ENCODE measurements at regions not wholly inside any gene's neighbourhood (a gene's known extent, or its start where the extent isn't known, plus 50 kb on each side); places are given as distances from the start of the nearest gene placed in this dataset.
A peak's percentile ranks its signal among the peaks of the same experiment; 100 is the strongest.
"Not testable (repeated sequence)": the region's sequence is repeated elsewhere in the genome, so short reads cannot be mapped to it uniquely, and the experiment has no call there.

DNA sequence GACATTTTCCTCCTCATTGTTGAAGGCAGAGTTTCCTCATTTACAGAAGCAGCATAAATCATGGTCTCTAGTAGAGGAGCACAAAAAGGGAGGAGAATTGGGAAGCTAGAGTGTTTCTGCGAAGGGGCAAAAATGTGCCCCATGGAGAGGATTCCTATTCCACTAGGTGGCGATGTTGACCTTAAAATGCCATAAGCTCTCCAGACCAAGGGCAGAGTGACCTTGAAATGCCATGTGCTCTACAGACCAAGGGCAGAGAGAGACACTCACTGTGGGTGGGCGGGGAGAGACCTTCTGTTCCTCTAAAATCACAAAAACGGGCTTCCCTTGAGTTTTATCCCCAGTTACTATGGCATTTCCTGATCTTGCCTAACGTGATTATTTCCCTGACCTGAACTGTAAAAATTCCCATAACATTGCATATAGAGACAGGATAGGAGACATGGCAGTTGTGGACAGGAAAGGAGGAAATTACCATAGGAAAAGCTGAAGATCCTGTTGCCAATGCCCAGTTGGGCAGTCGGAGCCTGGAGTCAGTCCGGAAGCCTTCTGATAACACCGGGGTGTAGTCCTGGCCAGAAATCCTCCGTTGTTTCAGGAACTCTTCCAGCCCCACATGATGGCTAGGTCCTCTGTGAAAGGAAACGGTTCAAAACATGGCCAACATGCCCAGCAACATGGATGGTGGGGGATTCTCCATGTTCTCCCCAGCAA is 567.7 kb downstream of the MAGEB5 start:
- H3K4me3 ChIP-seq (ENCODE audit: low read depth, low read length): no peak overlapping the region
- peak; percentile 30 for DNase-seq (ENCODE audit: low read depth)
- TF ChIP-seq CTCF (IDR thresholded peaks at IDR 0.05; ENCODE audit: insufficient read depth, low read length): peak; percentile 29

- DNase-seq (ENCODE audit: low read depth): no peak
- TF ChIP-seq CTCF (IDR thresholded peaks at IDR 0.05; ENCODE audit: insufficient read depth, low read length): no peak
- no peak overlapping the region for H3K4me3 ChIP-seq (ENCODE audit: low read depth, low read length)
Observed at GRCh38 chrX:26778320-26778888, 562.4 kb downstream of the MAGEB5 start.

GRCh38 chrX:26762253-26762652 is 546.3 kb downstream of the MAGEB5 start:
- no peak for TF ChIP-seq CTCF (IDR thresholded peaks at IDR 0.05; ENCODE audit: insufficient read depth, low read length)
- H3K4me3 ChIP-seq (ENCODE audit: low read depth, low read length): no peak overlapping the region
- DNase-seq (ENCODE audit: low read depth): no peak

DNA sequence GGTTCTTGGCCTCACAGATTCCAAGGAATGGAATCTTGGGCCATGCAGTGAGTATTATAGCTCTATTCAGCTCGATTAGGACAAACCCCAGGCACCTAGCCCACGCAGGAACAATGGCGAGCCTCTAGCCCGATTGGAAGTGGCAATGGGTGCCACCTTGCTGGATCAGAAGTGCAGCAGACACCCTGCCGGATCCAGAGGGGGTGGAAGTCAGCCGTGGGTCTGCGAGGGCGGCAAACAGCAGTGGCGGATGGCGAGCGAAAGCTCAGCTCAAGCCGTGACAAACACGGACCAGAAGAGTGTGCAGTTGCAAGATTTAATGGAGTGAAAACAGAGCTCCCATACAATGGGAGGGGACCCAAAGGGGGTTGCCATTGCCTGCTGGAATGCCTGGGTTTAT is 539.8 kb downstream of the MAGEB5 start:
- DNase-seq (ENCODE audit: low read depth); H3K4me3 ChIP-seq (ENCODE audit: low read depth, low read length): not testable (repeated sequence)

DNA sequence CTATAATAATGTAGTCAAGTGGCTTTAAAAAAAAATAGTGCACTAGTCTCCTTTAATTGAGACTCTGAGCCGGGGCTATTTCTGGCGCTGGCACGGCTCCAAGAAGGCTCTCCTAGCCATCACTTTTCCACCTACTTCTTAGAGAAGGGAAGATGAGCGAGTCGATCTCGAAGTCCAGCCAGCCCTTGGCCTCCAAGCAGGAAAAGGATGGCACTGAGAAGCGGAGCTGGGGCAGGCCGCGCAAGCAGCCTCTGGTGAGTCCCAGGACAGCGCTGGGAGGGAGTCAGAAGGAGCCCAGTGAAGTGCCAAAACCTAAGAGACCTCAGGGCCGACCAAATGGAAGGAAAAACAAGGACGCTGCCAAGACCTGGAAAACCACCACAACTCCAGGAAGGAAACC is 531.9 kb downstream of the MAGEB5 start:
- TF ChIP-seq CTCF (IDR thresholded peaks at IDR 0.05; ENCODE audit: insufficient read depth, low read length): no peak
- DNase-seq (ENCODE audit: low read depth): no peak
- H3K4me3 ChIP-seq (ENCODE audit: low read depth, low read length): no peak overlapping the region

GRCh38 chrX:26722666-26723428 is 506.9 kb downstream of the MAGEB5 start:
- TF ChIP-seq CTCF (IDR thresholded peaks at IDR 0.05; ENCODE audit: insufficient read depth, low read length): no peak
- H3K4me3 ChIP-seq (ENCODE audit: low read depth, low read length): no peak overlapping the region
- no peak for DNase-seq (ENCODE audit: low read depth)

DNA sequence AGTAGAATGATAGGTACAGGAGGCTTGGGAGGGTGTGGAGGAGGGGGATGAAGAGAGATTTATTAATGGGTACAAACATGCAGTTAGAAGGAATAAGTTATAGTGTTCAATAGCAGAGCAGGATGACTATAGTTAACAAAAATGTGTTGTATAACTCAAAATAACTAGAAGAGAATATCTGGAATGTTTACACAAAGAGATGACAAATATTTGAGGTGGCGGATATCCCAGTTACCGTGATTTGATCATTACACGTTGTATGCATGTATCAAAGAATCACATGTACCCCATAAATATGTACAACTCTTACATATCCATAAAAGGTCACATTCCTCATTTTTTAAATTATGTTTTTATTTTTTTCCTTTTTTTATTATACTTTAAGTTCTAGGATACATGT is 456.6 kb downstream of the MAGEB5 start:
- DNase-seq (ENCODE audit: low read depth): no peak
- no peak overlapping the region for H3K4me3 ChIP-seq (ENCODE audit: low read depth, low read length)
- no peak for TF ChIP-seq CTCF (IDR thresholded peaks at IDR 0.05; ENCODE audit: insufficient read depth, low read length)
